ENCODE measurements at regions not wholly inside any gene's neighbourhood (a gene's known extent, or its start where the extent isn't known, plus 50 kb on each side); places are given as distances from the start of the nearest gene placed in this dataset.

DNA sequence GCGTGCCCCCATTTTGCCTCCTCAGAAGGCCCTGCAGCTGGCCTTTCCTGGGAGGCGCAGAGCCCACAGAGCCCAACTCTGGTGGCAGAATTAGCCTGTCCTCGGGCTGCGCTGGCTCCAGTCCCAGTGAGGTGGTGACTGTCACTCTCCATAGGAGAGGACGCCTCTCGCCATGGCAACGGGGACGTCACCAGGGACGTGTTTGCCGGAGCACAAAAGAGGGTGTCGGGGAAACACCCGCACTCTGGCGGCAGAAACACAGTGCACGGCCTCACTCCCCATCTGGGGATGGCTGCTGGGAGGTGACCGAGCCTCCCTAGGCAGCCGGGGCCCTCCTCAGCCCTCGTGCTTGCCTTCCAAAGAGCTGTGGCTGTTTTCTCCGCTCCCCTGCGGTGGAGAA, 50.2 kb upstream of the NCOR2 start:
- peaks cover 0 to 3% of the 10 kb centered on the region in 2 donors for H3K4me1 ChIP-seq (ENCODE audit: control insufficient read depth in 2 of 2, insufficient read depth in 2 of 2, low read length in 2 of 2)
- no peak for DNase-seq (ENCODE audit: low read depth in 6 of 9, low spot score in 9 of 9)
- H3K27me3 ChIP-seq (ENCODE audit: control insufficient read depth in 2 of 2, insufficient read depth in 1 of 2, low read length in 1 of 2) = peaks cover 0 to 13% of the 10 kb centered on the region in 2 donors
- 96% methylated on average over 19 of the region's 19 CpGs for WGBS
- H3K27ac ChIP-seq (ENCODE audit: low read depth in 1 of 2, low read length in 1 of 2) = no peak overlapping the region
- no peaks in the 10 kb centered on the region for H3K36me3 ChIP-seq (ENCODE audit: control insufficient read depth in 2 of 2, insufficient read depth in 2 of 2, low read length in 1 of 2)
- peaks cover 4 to 17% of the 10 kb centered on the region in 2 donors for H3K9me3 ChIP-seq (ENCODE audit: control insufficient read depth in 2 of 2, insufficient read depth in 1 of 2, low read length in 1 of 2)
- no peak overlapping the region for H3K4me3 ChIP-seq (ENCODE audit: low read length in 2 of 2)

Data from thymus (tissue), 11 donors.